Mucosa of descending colon (tissue), 3 donors: ENCODE measurements at regions not wholly inside any gene's neighbourhood (a gene's known extent, or its start where the extent isn't known, plus 50 kb on each side); places are given as distances from the start of the nearest gene placed in this dataset.

ENCODE experiments used
- ATAC-seq: fragments of 200-7000 bp; cut with Tn5 transposase; one replicate; pipeline ENCODE4 v1.9.1; 2020; ENCODE audit warnings: mild to moderate bottlenecking, moderate library complexity
- DNase-seq, 3 donors: peaks; one replicate each; pipeline ENCODE4 v3.0.0-alpha.2; 2020
- H3K36me3 ChIP-seq: fragments of 200-600 bp; one replicate; pipeline ENCODE4 v1.8.0; 2021; ENCODE audit warnings: low read depth, mild to moderate bottlenecking
- H3K4me1 ChIP-seq: fragments of 200-600 bp; one replicate; pipeline ENCODE4 v1.8.0; 2021; ENCODE audit warnings: low read depth, mild to moderate bottlenecking
- H3K4me3 ChIP-seq: fragments of 200-600 bp; one replicate; pipeline ENCODE4 v1.8.0; 2021; ENCODE audit warnings: mild to moderate bottlenecking
- H3K9me3 ChIP-seq: fragments of 200-600 bp; one replicate; pipeline ENCODE4 v1.8.0; 2021; ENCODE audit warnings: mild to moderate bottlenecking
- CTCF ChIP-seq: fragments of 200-600 bp; IDR thresholded peaks from one replicate; pipeline ENCODE4 v1.8.0; 2022; ENCODE audit warnings: antibody characterized with exemption, mild to moderate bottlenecking
- intact Hi-C, 2 donors: fragments of 100-400 bp; cut with DNase I in 1 of 2; cut with micrococcal nuclease in 1 of 2; formaldehyde crosslinking; loops; one replicate each; pipeline versions ENCODE4 v1.11.0 to v1.11.1; 2022; cut with DNase I, micrococcal nuclease
- donor health status: DM: no; HTN: no; CAD: no; lungs with moderate emphysema.
- donor health status: DM: no; HTN: no; CAD: no.
- donor health status: DM: no; HTN: yes; CAD: no.

DNA sequence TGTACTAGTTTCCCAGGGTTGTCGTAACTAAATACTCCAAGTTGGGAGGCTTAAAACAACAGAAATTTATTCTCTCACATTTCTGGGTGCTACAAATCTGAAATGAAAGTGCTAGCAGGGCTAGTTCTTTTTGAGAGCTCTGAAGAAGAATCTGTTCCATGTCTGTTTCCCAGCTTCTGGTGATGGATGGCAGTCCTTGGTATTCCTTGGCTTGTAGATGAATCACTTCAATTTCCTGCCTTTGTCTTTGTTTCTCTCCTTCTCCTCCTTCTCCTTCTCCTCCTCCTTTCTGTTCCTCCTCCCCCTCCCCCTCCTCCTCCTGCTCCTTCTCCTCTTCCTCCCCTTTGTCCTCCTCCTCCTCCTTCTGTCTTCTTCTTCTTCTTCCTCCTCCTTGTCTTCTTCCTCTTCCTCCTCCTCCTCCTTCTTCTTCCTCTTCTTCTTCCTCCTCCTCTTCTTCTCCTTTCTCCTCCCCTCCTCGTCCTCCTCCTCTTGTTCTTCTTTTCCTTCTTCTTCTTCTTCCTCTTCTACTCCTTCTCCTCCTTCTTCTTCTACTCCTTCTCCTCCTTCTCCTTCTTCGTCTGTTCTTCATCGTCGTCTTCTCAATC, 104.7 kb upstream of the ANKRD55 start:
- intact Hi-C loops: no loop called here
- H3K4me1 ChIP-seq: no peaks in the 10 kb centered on the region
- DNase-seq (no peak), ATAC-seq (no peak)
- H3K4me3 ChIP-seq: no peak overlapping the region
- peaks cover 7% of the 10 kb centered on the region for H3K9me3 ChIP-seq
- H3K36me3 ChIP-seq: no peaks in the 10 kb centered on the region
- no peak for TF ChIP-seq CTCF

- DNase-seq (no peak), ATAC-seq (no peak)
- no peaks in the 10 kb centered on the region for H3K36me3 ChIP-seq
- no peaks in the 10 kb centered on the region for H3K4me1 ChIP-seq
- H3K9me3 ChIP-seq: peaks cover 7% of the 10 kb centered on the region
- no peak for TF ChIP-seq CTCF
- intact Hi-C loops: no loop called here
- H3K4me3 ChIP-seq: no peak overlapping the region
Measured at GRCh38 chr5:56335212-56335611, 102.1 kb upstream of the ANKRD55 start.

DNA sequence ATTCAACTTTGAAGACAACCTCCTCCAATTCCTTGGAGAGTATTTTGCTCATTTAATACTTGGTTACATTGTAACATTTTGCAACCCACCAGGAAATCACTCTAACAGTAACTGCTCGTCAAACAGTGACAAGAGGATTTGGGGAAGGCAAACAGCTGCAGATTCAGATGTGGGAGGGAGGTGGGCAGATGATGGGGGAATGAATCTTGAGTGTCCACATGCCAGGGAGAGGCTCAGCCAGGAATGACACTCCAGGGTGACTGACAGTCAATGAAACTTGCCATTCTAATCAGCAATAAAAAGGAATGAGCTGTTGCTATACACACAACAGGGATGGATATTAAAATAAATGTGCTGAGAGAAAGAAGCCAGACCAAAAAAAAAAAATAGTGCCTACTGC, 97.7 kb upstream of the ANKRD55 start:
- intact Hi-C loops: no loop called here
- H3K4me3 ChIP-seq: no peak overlapping the region
- ATAC-seq (no peak), DNase-seq (no peak)
- peaks cover 7% of the 10 kb centered on the region for H3K9me3 ChIP-seq
- no peaks in the 10 kb centered on the region for H3K4me1 ChIP-seq
- no peaks in the 10 kb centered on the region for H3K36me3 ChIP-seq
- no peak for TF ChIP-seq CTCF

- Histone ChIP-seq H3K4me1 (no peaks in the 10 kb centered on the region), H3K4me3 (no peak overlapping the region), H3K36me3 (no peaks in the 10 kb centered on the region), H3K9me3 (peaks cover 2% of the 10 kb centered on the region)
- no peak for TF ChIP-seq CTCF
- DNase-seq (no peak), ATAC-seq (no peak)
- intact Hi-C loops: no loop called here
Measured at GRCh38 chr5:56330167-56330566, 97.0 kb upstream of the ANKRD55 start.

GRCh38 chr5:56329652-56330051, 96.5 kb upstream of the ANKRD55 start:
- no peak for DNase-seq
- ATAC-seq: no peak
- intact Hi-C loops: no loop called here
- no peak for TF ChIP-seq CTCF
- Histone ChIP-seq H3K4me1 (no peaks in the 10 kb centered on the region), H3K9me3 (no peaks in the 10 kb centered on the region), H3K36me3 (no peaks in the 10 kb centered on the region), H3K4me3 (no peak overlapping the region)
